ENCODE measurements at regions not wholly inside any gene's neighbourhood (a gene's known extent, or its start where the extent isn't known, plus 50 kb on each side); places are given as distances from the start of the nearest gene placed in this dataset.

DNA sequence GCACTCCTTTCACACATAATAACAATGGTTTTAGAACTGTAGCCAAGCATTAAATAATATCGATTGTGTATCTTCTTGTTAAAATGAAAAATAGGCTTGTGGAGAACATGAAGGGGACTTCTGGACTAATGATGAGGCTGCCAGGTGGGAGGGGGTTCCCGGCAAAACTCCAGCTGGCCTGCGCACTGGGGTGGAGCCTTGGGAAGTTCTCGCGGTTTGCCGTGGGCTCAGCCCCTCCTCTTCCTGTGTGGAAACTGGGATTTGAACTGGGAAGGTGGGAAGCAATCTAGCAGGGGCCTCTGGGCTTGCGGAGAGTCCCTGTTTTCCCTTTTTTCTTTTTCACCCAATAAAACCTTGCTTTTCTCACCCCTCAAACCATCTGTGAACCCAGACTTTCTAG, 113.7 kb upstream of the SLITRK1 start:
- TF ChIP-seq, protein P1, sequence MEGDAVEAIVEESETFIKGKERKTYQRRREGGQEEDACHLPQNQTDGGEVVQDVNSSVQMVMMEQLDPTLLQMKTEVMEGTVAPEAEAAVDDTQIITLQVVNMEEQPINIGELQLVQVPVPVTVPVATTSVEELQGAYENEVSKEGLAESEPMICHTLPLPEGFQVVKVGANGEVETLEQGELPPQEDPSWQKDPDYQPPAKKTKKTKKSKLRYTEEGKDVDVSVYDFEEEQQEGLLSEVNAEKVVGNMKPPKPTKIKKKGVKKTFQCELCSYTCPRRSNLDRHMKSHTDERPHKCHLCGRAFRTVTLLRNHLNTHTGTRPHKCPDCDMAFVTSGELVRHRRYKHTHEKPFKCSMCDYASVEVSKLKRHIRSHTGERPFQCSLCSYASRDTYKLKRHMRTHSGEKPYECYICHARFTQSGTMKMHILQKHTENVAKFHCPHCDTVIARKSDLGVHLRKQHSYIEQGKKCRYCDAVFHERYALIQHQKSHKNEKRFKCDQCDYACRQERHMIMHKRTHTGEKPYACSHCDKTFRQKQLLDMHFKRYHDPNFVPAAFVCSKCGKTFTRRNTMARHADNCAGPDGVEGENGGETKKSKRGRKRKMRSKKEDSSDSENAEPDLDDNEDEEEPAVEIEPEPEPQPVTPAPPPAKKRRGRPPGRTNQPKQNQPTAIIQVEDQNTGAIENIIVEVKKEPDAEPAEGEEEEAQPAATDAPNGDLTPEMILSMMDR (IDR thresholded peaks at IDR 0.05; ENCODE audit: insufficient read depth, low read depth, low read length), result no peak
- no peak for TF ChIP-seq EZH2 (IDR thresholded peaks at IDR 0.05; ENCODE audit: insufficient read depth, low read length)

Measured in astrocyte (in vitro differentiated cells and primary cell).